Naive thymus-derived CD4-positive, alpha-beta T cell (primary cell): ENCODE measurements at regions not wholly inside any gene's neighbourhood (a gene's known extent, or its start where the extent isn't known, plus 50 kb on each side); places are given as distances from the start of the nearest gene placed in this dataset.

Source experiments
- ATAC-seq: fragments of 150-1000 bp; cut with Tn5 transposase; 2 replicates; pipeline ENCODE4 v1.10.0; 2021; ENCODE audit warnings: mild to moderate bottlenecking, moderate library complexity
- CTCF ChIA-PET: fragments of 350-600 bp; sonication (Branson Sonifier 250); formaldehyde crosslinking; loops from one replicate; lab custom pipeline; 2021; ENCODE audit warnings: antibody characterized with exemption; lab: Charles Lee
- POLR2A ChIA-PET: fragments of 350-600 bp; sonication (Branson Sonifier 250); formaldehyde crosslinking; loops from one replicate; lab custom pipeline; 2021; ENCODE audit warnings: antibody characterized with exemption, inconsistent platforms; lab: Charles Lee
- DNase-seq, 9 donors: peaks; one replicate each; pipeline versions ENCODE4 v3.0.0 to v3.0.0-alpha.2; 2020 to 2022; ENCODE audit warnings: mixed read lengths in 1 of 9
- H3K27ac ChIP-seq: one replicate; pipeline ENCODE4 v1.7.0; 2013; ENCODE audit warnings: mild to moderate bottlenecking, low read depth, low read length, moderate library complexity
- H3K27me3 ChIP-seq, 2 donors: one replicate each; pipeline ENCODE4 v1.7.0; 2013; ENCODE audit warnings: low read length in 2 of 2, mild to moderate bottlenecking in 2 of 2, moderate library complexity in 2 of 2; ENCODE audit not compliant: control insufficient read depth in 2 of 2, insufficient read depth in 2 of 2
- H3K36me3 ChIP-seq, 3 experiments: 1 replicate in 2 of 3; 2 replicates in 1 of 3; pipeline ENCODE4 v1.7.0; 2013; ENCODE audit warnings: low read length in 3 of 3, mild to moderate bottlenecking in 3 of 3, moderate library complexity in 1 of 3; ENCODE audit not compliant: insufficient read depth in 3 of 3, control insufficient read depth in 2 of 3
- H3K4me1 ChIP-seq, 2 donors: one replicate each; pipeline ENCODE4 v1.7.0; 2013; ENCODE audit warnings: low read length in 2 of 2, mild to moderate bottlenecking in 2 of 2, moderate library complexity in 1 of 2; ENCODE audit not compliant: control insufficient read depth in 2 of 2, insufficient read depth in 2 of 2
- H3K4me3 ChIP-seq: 2 replicates; pipeline ENCODE4 v1.7.0; 2013; ENCODE audit warnings: mild to moderate bottlenecking, low read length
- H3K9me3 ChIP-seq, 3 experiments: 1 replicate in 2 of 3; 2 replicates in 1 of 3; pipeline ENCODE4 v1.7.0; 2013; ENCODE audit warnings: low read length in 3 of 3; ENCODE audit not compliant: control insufficient read depth in 2 of 3
- H3K27ac Mint-ChIP-seq, 9 donors: one replicate each; pipeline ENCODE4 v1.8.0; 2020 to 2022; ENCODE audit warnings: mixed read lengths in 9 of 9, mild to moderate bottlenecking in 8 of 9, moderate library complexity in 5 of 9, inconsistent platforms in 2 of 9
- H3K27me3 Mint-ChIP-seq, 5 donors: one replicate each; pipeline ENCODE4 v1.8.0; 2021 to 2022; ENCODE audit warnings: mixed read lengths in 5 of 5, mild to moderate bottlenecking in 1 of 5
- H3K36me3 Mint-ChIP-seq, 5 donors: one replicate each; pipeline ENCODE4 v1.8.0; 2020 to 2022; ENCODE audit warnings: mixed read lengths in 5 of 5, mild to moderate bottlenecking in 3 of 5, inconsistent platforms in 1 of 5
- H3K4me1 Mint-ChIP-seq, 7 donors: one replicate each; pipeline ENCODE4 v1.8.0; 2020 to 2022; ENCODE audit warnings: mixed read lengths in 7 of 7, mild to moderate bottlenecking in 3 of 7, inconsistent platforms in 1 of 7
- H3K4me3 Mint-ChIP-seq, 10 donors: one replicate each; pipeline ENCODE4 v1.8.0; 2020 to 2022; ENCODE audit warnings: mild to moderate bottlenecking in 10 of 10, mixed read lengths in 10 of 10, moderate library complexity in 6 of 10, inconsistent platforms in 2 of 10
- H3K9me3 Mint-ChIP-seq, 11 donors: one replicate each; pipeline ENCODE4 v1.8.0; 2020 to 2022; ENCODE audit warnings: mixed read lengths in 11 of 11, mild to moderate bottlenecking in 4 of 11, inconsistent platforms in 1 of 11, moderate library complexity in 1 of 11
- intact Hi-C, 2 donors: fragments of 100-400 bp; cut with micrococcal nuclease; formaldehyde crosslinking; loops; one replicate each; pipeline ENCODE4 v1.15.1; 2023

- no peaks in the 10 kb centered on the region for H3K36me3 Mint-ChIP-seq
- no peak for DNase-seq
- H3K4me1 Mint-ChIP-seq: no peaks in the 10 kb centered on the region
- H3K9me3 Mint-ChIP-seq: peaks cover 0 to 10% (median 0%) of the 10 kb centered on the region in 11 donors
- no peak for ATAC-seq
- no peaks in the 10 kb centered on the region for H3K9me3 ChIP-seq
- H3K27ac Mint-ChIP-seq: no peak overlapping the region
- H3K36me3 ChIP-seq: no peaks in the 10 kb centered on the region
- ChIA-PET POLR2A (no interaction called here), CTCF (no interaction called here)
- intact Hi-C loops: no loop called here
- no peak overlapping the region for H3K4me3 ChIP-seq
- no peak overlapping the region for H3K4me3 Mint-ChIP-seq
- H3K27ac ChIP-seq: no peak overlapping the region
- no peaks in the 10 kb centered on the region for H3K4me1 ChIP-seq
- H3K27me3 ChIP-seq: no peaks in the 10 kb centered on the region
- H3K27me3 Mint-ChIP-seq: peaks cover 0 to 16% (median 3%) of the 10 kb centered on the region in 5 donors
Observed at GRCh38 chr2:15701341-15701907, 109.8 kb downstream of the DDX1 start.

- intact Hi-C loops: no loop called here
- peaks cover 0 to 10% (median 0%) of the 10 kb centered on the region in 11 donors for H3K9me3 Mint-ChIP-seq
- CTCF ChIA-PET: no interaction called here
- no peak for ATAC-seq
- H3K4me3 ChIP-seq: no peak overlapping the region
- H3K4me1 Mint-ChIP-seq: no peaks in the 10 kb centered on the region
- DNase-seq: no peak
- peaks cover 0 to 16% (median 3%) of the 10 kb centered on the region in 5 donors for H3K27me3 Mint-ChIP-seq
- H3K9me3 ChIP-seq: no peaks in the 10 kb centered on the region
- no peak overlapping the region for H3K27ac Mint-ChIP-seq
- no peaks in the 10 kb centered on the region for H3K27me3 ChIP-seq
- H3K27ac ChIP-seq: no peak overlapping the region
- no peaks in the 10 kb centered on the region for H3K36me3 ChIP-seq
- POLR2A ChIA-PET: no interaction called here
- H3K4me1 ChIP-seq: no peaks in the 10 kb centered on the region
- no peak overlapping the region for H3K4me3 Mint-ChIP-seq
- H3K36me3 Mint-ChIP-seq: no peaks in the 10 kb centered on the region
Observed at GRCh38 chr2:15701991-15702390, 110.3 kb downstream of the DDX1 start.

GRCh38 chr2:15702452-15702851 is 110.8 kb downstream of the DDX1 start:
- no peaks in the 10 kb centered on the region for H3K36me3 ChIP-seq
- Mint-ChIP-seq H3K9me3 (peaks cover 0 to 10% (median 0%) of the 10 kb centered on the region in 11 donors), H3K27me3 (peaks cover 0 to 16% (median 3%) of the 10 kb centered on the region in 5 donors), H3K36me3 (no peaks in the 10 kb centered on the region), H3K27ac (no peak overlapping the region), H3K4me1 (no peaks in the 10 kb centered on the region), H3K4me3 (no peak overlapping the region)
- H3K4me3 ChIP-seq: no peak overlapping the region
- no peak overlapping the region for H3K27ac ChIP-seq
- ChIA-PET POLR2A (no interaction called here), CTCF (no interaction called here)
- no peak for ATAC-seq
- intact Hi-C loops: no loop called here
- H3K9me3 ChIP-seq: no peaks in the 10 kb centered on the region
- H3K4me1 ChIP-seq: no peaks in the 10 kb centered on the region
- DNase-seq: no peak
- no peaks in the 10 kb centered on the region for H3K27me3 ChIP-seq

- ChIA-PET CTCF (interaction anchor here (0.6 kb wide), 1 partner anchor 1047 kb away, joined by 3 read pairs; no protein-coding TSS in a partner anchor), POLR2A (no interaction called here)
- Mint-ChIP-seq H3K36me3 (no peaks in the 10 kb centered on the region), H3K27ac (no peak overlapping the region), H3K4me3 (no peak overlapping the region), H3K4me1 (no peaks in the 10 kb centered on the region), H3K27me3 (peaks cover 0 to 16% (median 3%) of the 10 kb centered on the region in 5 donors), H3K9me3 (peaks cover 0 to 7% (median 0%) of the 10 kb centered on the region in 11 donors)
- no peaks in the 10 kb centered on the region for H3K9me3 ChIP-seq
- H3K27me3 ChIP-seq: no peaks in the 10 kb centered on the region
- H3K4me1 ChIP-seq: no peaks in the 10 kb centered on the region
- no peak overlapping the region for H3K4me3 ChIP-seq
- H3K36me3 ChIP-seq: no peaks in the 10 kb centered on the region
- intact Hi-C loops: no loop called here
- ATAC-seq: no peak
- DNase-seq: no peak
- H3K27ac ChIP-seq: no peak overlapping the region
Observed at GRCh38 chr2:15703365-15703869, 111.7 kb downstream of the DDX1 start.

DNA sequence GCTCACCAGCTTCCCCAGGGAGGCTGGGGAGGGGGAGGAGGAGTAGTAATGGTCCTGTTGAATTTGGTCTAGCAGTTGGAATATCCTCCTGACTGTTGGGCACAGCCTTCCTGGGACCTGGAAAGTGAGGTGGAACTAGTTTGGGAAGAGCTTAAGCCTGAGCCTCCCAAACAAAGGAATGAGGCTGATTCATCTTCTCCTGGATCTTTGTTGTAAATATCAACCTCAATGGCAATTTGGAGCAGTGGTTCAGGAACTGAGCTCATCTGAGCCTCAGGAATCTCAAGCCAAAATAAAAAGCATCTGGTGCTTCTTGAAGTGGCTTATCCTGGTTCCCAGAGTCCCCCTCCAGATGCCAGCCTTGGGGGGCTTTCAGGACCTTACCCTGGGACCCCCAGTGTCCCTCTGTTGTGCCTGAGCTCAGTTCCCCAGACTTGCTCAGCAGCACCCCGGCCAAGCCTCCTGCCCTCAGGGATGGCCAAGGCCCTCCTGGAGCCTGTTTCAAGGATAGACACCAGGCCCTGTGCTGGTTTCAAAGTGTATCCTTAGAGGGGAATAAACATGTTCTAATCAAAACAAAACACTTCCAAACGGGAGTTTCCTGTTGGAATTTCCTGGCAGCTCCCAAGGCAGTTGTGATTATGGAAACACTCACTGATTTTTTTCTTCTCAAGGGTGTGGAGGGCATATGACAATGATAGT is 112.6 kb downstream of the DDX1 start:
- no peaks in the 10 kb centered on the region for H3K27me3 ChIP-seq
- Mint-ChIP-seq H3K36me3 (no peaks in the 10 kb centered on the region), H3K4me1 (no peaks in the 10 kb centered on the region), H3K9me3 (peaks cover 0 to 6% (median 0%) of the 10 kb centered on the region in 11 donors), H3K4me3 (no peak overlapping the region), H3K27me3 (peaks cover 0 to 16% (median 0%) of the 10 kb centered on the region in 5 donors), H3K27ac (no peak overlapping the region)
- no peaks in the 10 kb centered on the region for H3K9me3 ChIP-seq
- H3K36me3 ChIP-seq: no peaks in the 10 kb centered on the region
- DNase-seq: no peak
- ChIA-PET POLR2A (no interaction called here), CTCF (interaction anchor here (0.6 kb wide), 1 partner anchor 1046 kb away, joined by 3 read pairs; no protein-coding TSS in a partner anchor)
- H3K4me3 ChIP-seq: no peak overlapping the region
- no peaks in the 10 kb centered on the region for H3K4me1 ChIP-seq
- H3K27ac ChIP-seq: no peak overlapping the region
- no peak for ATAC-seq
- intact Hi-C loops: no loop called here

DNA sequence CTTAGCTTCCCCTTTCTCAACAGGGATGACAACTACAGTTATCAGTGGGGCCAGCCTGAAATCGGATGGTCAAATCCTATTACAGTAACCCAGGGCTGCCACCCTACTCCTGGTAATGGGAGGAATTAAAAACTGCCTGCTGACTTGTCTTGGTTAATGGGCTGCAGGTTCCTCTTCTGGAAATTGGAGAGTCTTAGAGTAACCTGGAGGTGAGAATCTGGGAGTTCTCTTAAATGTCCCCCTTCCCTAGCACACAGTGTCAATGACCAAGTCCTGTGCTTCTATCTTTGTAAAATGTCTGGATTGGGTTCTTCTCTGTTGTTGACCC is 113.1 kb downstream of the DDX1 start:
- no peaks in the 10 kb centered on the region for H3K36me3 ChIP-seq
- POLR2A ChIA-PET: no interaction called here
- no peaks in the 10 kb centered on the region for H3K9me3 ChIP-seq
- H3K27me3 Mint-ChIP-seq: peaks cover 0 to 20% (median 0%) of the 10 kb centered on the region in 5 donors
- intact Hi-C loops: no loop called here
- H3K9me3 Mint-ChIP-seq: peaks cover 0 to 3% (median 0%) of the 10 kb centered on the region in 11 donors
- no peaks in the 10 kb centered on the region for H3K27me3 ChIP-seq
- CTCF ChIA-PET: no interaction called here
- ATAC-seq (no peak), DNase-seq (no peak)
- no peak overlapping the region for H3K4me3 Mint-ChIP-seq
- no peaks in the 10 kb centered on the region for H3K36me3 Mint-ChIP-seq
- H3K4me1 ChIP-seq: no peaks in the 10 kb centered on the region
- H3K4me3 ChIP-seq: no peak overlapping the region
- no peak overlapping the region for H3K27ac ChIP-seq
- H3K27ac Mint-ChIP-seq: no peak overlapping the region
- H3K4me1 Mint-ChIP-seq: no peaks in the 10 kb centered on the region

GRCh38 chr2:15705310-15705709 is 113.6 kb downstream of the DDX1 start:
- no peaks in the 10 kb centered on the region for H3K4me1 ChIP-seq
- no peak overlapping the region for H3K27ac ChIP-seq
- peaks cover 0 to 20% (median 0%) of the 10 kb centered on the region in 5 donors for H3K27me3 Mint-ChIP-seq
- no peaks in the 10 kb centered on the region for H3K9me3 ChIP-seq
- H3K27ac Mint-ChIP-seq: no peak overlapping the region
- ATAC-seq (no peak), DNase-seq (no peak)
- H3K4me3 ChIP-seq: no peak overlapping the region
- POLR2A ChIA-PET: no interaction called here
- peaks cover 0 to 2% (median 0%) of the 10 kb centered on the region in 11 donors for H3K9me3 Mint-ChIP-seq
- H3K27me3 ChIP-seq: no peaks in the 10 kb centered on the region
- CTCF ChIA-PET: no interaction called here
- no peaks in the 10 kb centered on the region for H3K36me3 ChIP-seq
- intact Hi-C loops: no loop called here
- H3K36me3 Mint-ChIP-seq: no peaks in the 10 kb centered on the region
- H3K4me3 Mint-ChIP-seq: no peak overlapping the region
- H3K4me1 Mint-ChIP-seq: no peaks in the 10 kb centered on the region
